HCT116 (cell line): ENCODE measurements at regions not wholly inside any gene's neighbourhood (a gene's known extent, or its start where the extent isn't known, plus 50 kb on each side); places are given as distances from the start of the nearest gene placed in this dataset.

ENCODE experiments used
- ATAC-seq: fragments of 200-7000 bp; cut with Tn5 transposase; 2 replicates; pipeline ENCODE4 v1.9.1; 2020; ENCODE audit warnings: mild to moderate bottlenecking, moderate library complexity
- BruUV-seq: library from RNA; stranded (reverse); fragments of 400-500 nt; replicated peaks from 2 replicates; lab custom pipeline; 2021; lab: Mats Ljungman, UMichigan
- CTCF ChIA-PET: fragments of 300-600 bp; sonication (Branson Sonifier 250); formaldehyde crosslinking; loops from one replicate; lab custom pipeline; 2021; ENCODE audit warnings: antibody characterized with exemption; lab: Charles Lee
- POLR2A ChIA-PET: fragments of 300-600, 350-600 bp; sonication (Branson Sonifier 250); formaldehyde crosslinking; loops from one replicate; lab custom pipeline; 2021; ENCODE audit warnings: antibody characterized with exemption; lab: Charles Lee
- RAD21 ChIA-PET, 2 experiments: fragments of 300-600 bp; sonication (Branson Sonifier 250); formaldehyde crosslinking; loops; one replicate each; lab custom pipeline; 2023; ENCODE audit warnings: low total read pairs in 2 of 2; ENCODE audit not compliant: uncharacterized antibody in 2 of 2, unreplicated experiment in 2 of 2, low non-redundant PET in 1 of 2; lab: Charles Lee
- DNase-seq: peaks from one replicate; pipeline ENCODE4 v3.0.0-alpha.2; 2010; ENCODE audit warnings: low read depth, low spot score
- H2AFZ ChIP-seq: fragments of 200-600 bp; shearing (Covaris generic), sonication (generic); 2 replicates; pipeline ENCODE4 v1.6.1; 2017; ENCODE audit warnings: low read depth, mixed run types, mixed read lengths, antibody characterized with exemption, low read length; ENCODE audit not compliant: poor library complexity, severe bottlenecking
- H3K27ac ChIP-seq: 2 replicates; pipeline ENCODE4 v1.5.1; 2012; ENCODE audit warnings: low read depth, low read length
- H3K27me3 ChIP-seq: fragments of 200-600 bp; sonication (generic); 2 replicates; pipeline ENCODE4 v1.6.1; 2016; ENCODE audit warnings: mixed run types, low read length, mixed read lengths; ENCODE audit not compliant: insufficient read depth
- H3K36me3 ChIP-seq, 2 experiments: fragments of 200-500 bp in 1 of 2; fragments of 200-600 bp in 1 of 2; sonication (Bioruptor generic) in 1 of 2; sonication (generic) in 1 of 2; 2 replicates each; pipeline versions ENCODE4 v1.5.1 to v1.6.1; 2014 to 2016; ENCODE audit warnings: low read length in 2 of 2, inconsistent platforms in 1 of 2, mixed read lengths in 1 of 2, mixed run types in 1 of 2; ENCODE audit not compliant: insufficient read depth in 2 of 2, control insufficient read depth in 1 of 2
- H3K4me1 ChIP-seq, 2 experiments: fragments of 200-600 bp in 1 of 2; sonication (generic) in 1 of 2; 2 replicates each; pipeline versions ENCODE4 v1.5.1 to v1.6.1; 2012 to 2017; ENCODE audit warnings: low read length in 2 of 2, inconsistent platforms in 1 of 2, mild to moderate bottlenecking in 1 of 2, mixed read lengths in 1 of 2, mixed run types in 1 of 2, moderate library complexity in 1 of 2; ENCODE audit not compliant: insufficient read depth in 2 of 2, control insufficient read depth in 1 of 2
- H3K4me2 ChIP-seq: fragments of 200-600 bp; sonication (generic); 2 replicates; pipeline ENCODE4 v1.6.1; 2017; ENCODE audit warnings: mixed run types, low read length, mixed read lengths
- H3K4me3 ChIP-seq, 2 experiments: fragments of 200-600 bp in 1 of 2; sonication (generic) in 1 of 2; replicated peaks in 1 of 2; 2 replicates each; pipeline ENCODE4 v1.5.1; 2011 to 2016; ENCODE audit warnings: low read length in 2 of 2, control low read depth in 1 of 2, low read depth in 1 of 2, mild to moderate bottlenecking in 1 of 2, mixed read lengths in 1 of 2, mixed run types in 1 of 2
- H3K79me2 ChIP-seq: fragments of 200-600 bp; sonication (generic); 2 replicates; pipeline ENCODE4 v1.6.1; 2017; ENCODE audit warnings: mild to moderate bottlenecking, mixed run types, low read length, moderate library complexity, mixed read lengths; ENCODE audit not compliant: insufficient read depth
- H3K9ac ChIP-seq: fragments of 200-600 bp; sonication (generic); 2 replicates; pipeline ENCODE4 v1.6.1; 2016; ENCODE audit warnings: low read length, mixed read lengths
- H3K9me2 ChIP-seq: fragments of 200-600 bp; sonication (generic), shearing (Covaris generic); 2 replicates; pipeline ENCODE4 v1.6.1; 2017; ENCODE audit warnings: mixed run types, mild to moderate bottlenecking, moderate library complexity; ENCODE audit not compliant: insufficient read depth
- H3K9me3 ChIP-seq, 2 experiments: fragments of 200-500 bp in 1 of 2; fragments of 200-600 bp in 1 of 2; sonication (Bioruptor generic) in 1 of 2; sonication (generic) in 1 of 2; 2 replicates each; pipeline ENCODE4 v1.6.1; 2014 to 2017; ENCODE audit warnings: low read length in 2 of 2, mixed read lengths in 2 of 2, inconsistent platforms in 1 of 2, low read depth in 1 of 2, mild to moderate bottlenecking in 1 of 2, mixed run types in 1 of 2, moderate library complexity in 1 of 2; ENCODE audit not compliant: control insufficient read depth in 1 of 2, insufficient read depth in 1 of 2
- H4K20me1 ChIP-seq: fragments of 200-600 bp; sonication (generic), shearing (Covaris generic); 2 replicates; pipeline ENCODE4 v1.6.1; 2017; ENCODE audit warnings: mixed run types, mild to moderate bottlenecking, moderate library complexity; ENCODE audit not compliant: insufficient read depth
- EGR1 ChIP-seq: IDR thresholded peaks from 2 replicates; pipeline ENCODE4 v1.6.1; 2012; ENCODE audit warnings: low read depth
- EZH2 ChIP-seq: fragments of 200-600 bp; sonication (generic); IDR thresholded peaks from 2 replicates; pipeline ENCODE4 v1.6.1; 2017; ENCODE audit warnings: antibody characterized with exemption, mixed run types
- EZH2phosphoT487 ChIP-seq: fragments of 200-600 bp; IDR thresholded peaks from 2 replicates; pipeline ENCODE4 v1.6.1; 2018; ENCODE audit warnings: antibody characterized with exemption, borderline replicate concordance
- FOSL1 ChIP-seq: IDR thresholded peaks from 2 replicates; pipeline ENCODE4 v1.6.1; 2012; ENCODE audit warnings: low read depth
- JUND ChIP-seq: IDR thresholded peaks from 2 replicates; pipeline ENCODE4 v1.6.1; 2012
- MAX ChIP-seq: IDR thresholded peaks from 2 replicates; pipeline ENCODE4 v1.6.1; 2012
- POLR2AphosphoS5 ChIP-seq: IDR thresholded peaks from 2 replicates; pipeline ENCODE4 v1.6.1; 2011; ENCODE audit warnings: mild to moderate bottlenecking, low read depth, low read length, moderate library complexity
- RAD21 ChIP-seq: IDR thresholded peaks from 2 replicates; pipeline ENCODE4 v1.6.1; 2012; ENCODE audit warnings: low read depth, mild to moderate bottlenecking
- REST ChIP-seq: IDR thresholded peaks from 2 replicates; pipeline ENCODE4 v1.6.1; 2012; ENCODE audit warnings: low read depth
- SIN3A ChIP-seq: IDR thresholded peaks from 2 replicates; pipeline ENCODE4 v1.6.1; 2012; ENCODE audit warnings: low read depth
- SP1 ChIP-seq: IDR thresholded peaks from 2 replicates; pipeline ENCODE4 v1.6.1; 2012; ENCODE audit warnings: low read depth
- TCF7L2 ChIP-seq: IDR thresholded peaks from 2 replicates; pipeline ENCODE4 v1.7.0; 2011; ENCODE audit warnings: borderline replicate concordance, inconsistent platforms; ENCODE audit not compliant: insufficient read depth, insufficient read length; ENCODE audit errors: extremely low read depth
- ZBTB33 ChIP-seq: IDR thresholded peaks from 2 replicates; pipeline ENCODE4 v1.6.1; 2011; ENCODE audit warnings: mild to moderate bottlenecking, low read length, moderate library complexity; ENCODE audit not compliant: insufficient replicate concordance; ENCODE audit errors: extremely low read depth
- ZFX ChIP-seq: fragments of 450-650 bp; IDR thresholded peaks from 2 replicates; pipeline ENCODE4 v1.6.1; 2017
- ZNF274 ChIP-seq: fragments of 200-500 bp; sonication (Bioruptor generic); IDR thresholded peaks from 2 replicates; pipeline ENCODE4 v1.6.1; 2014; ENCODE audit warnings: mild to moderate bottlenecking, low read depth, low read length, inconsistent platforms
- intact Hi-C: fragments of 100-400 bp; cut with micrococcal nuclease; formaldehyde crosslinking; loops from 2 replicates; pipeline ENCODE4 v1.10.0; 2022

GRCh38 chr4:153074486-153074885 lies 129.8 kb upstream of the TRIM2 start:
- no peak overlapping the region for H3K4me3 ChIP-seq
- POLR2A ChIA-PET, result no interaction called here
- CTCF ChIA-PET, result interaction anchor here (1.3 to 1.6 kb wide), 2 partner anchors 9 to 11 kb away, joined by 4 read pairs; no protein-coding TSS in a partner anchor
- TF ChIP-seq SP1 (no peak), ZFX (no peak), POLR2AphosphoS5 (no peak)
- RAD21 ChIA-PET, result no interaction called here
- no peak overlapping the region for H3K4me2 ChIP-seq
- H3K79me2 ChIP-seq, result no peaks in the 10 kb centered on the region
- H2AFZ ChIP-seq, result no peak overlapping the region
- no peak overlapping the region for H3K9ac ChIP-seq
- H3K27me3 ChIP-seq, result no peaks in the 10 kb centered on the region
- no peaks in the 10 kb centered on the region for H3K9me2 ChIP-seq
- no peaks in the 10 kb centered on the region for H3K9me3 ChIP-seq
- no peaks in the 10 kb centered on the region for H3K36me3 ChIP-seq
- H4K20me1 ChIP-seq, result no peaks in the 10 kb centered on the region
- H3K27ac ChIP-seq, result no peak overlapping the region
- no TSS peak for BruUV-seq
- H3K4me1 ChIP-seq, result no peaks in the 10 kb centered on the region
- ATAC-seq (no peak), DNase-seq (no peak)
- intact Hi-C loops, result no loop called here

GRCh38 chr4:153074936-153075630 lies 129.2 kb upstream of the TRIM2 start:
- no peaks in the 10 kb centered on the region for H3K79me2 ChIP-seq
- ChIA-PET POLR2A (no interaction called here), RAD21 (no interaction called here), CTCF (interaction anchor here (1.3 to 1.6 kb wide), 2 partner anchors 8 to 10 kb away, joined by 4 read pairs; no protein-coding TSS in a partner anchor)
- no peaks in the 10 kb centered on the region for H3K9me2 ChIP-seq
- intact Hi-C loops, result no loop called here
- H3K27ac ChIP-seq, result no peak overlapping the region
- H3K4me1 ChIP-seq, result no peaks in the 10 kb centered on the region
- ATAC-seq (no peak), DNase-seq (no peak)
- no peak overlapping the region for H3K4me2 ChIP-seq
- no peak overlapping the region for H3K4me3 ChIP-seq
- H3K9me3 ChIP-seq, result no peaks in the 10 kb centered on the region
- no peaks in the 10 kb centered on the region for H3K36me3 ChIP-seq
- H3K27me3 ChIP-seq, result no peaks in the 10 kb centered on the region
- no TSS peak for BruUV-seq
- no peaks in the 10 kb centered on the region for H4K20me1 ChIP-seq
- H3K9ac ChIP-seq, result no peak overlapping the region
- no peak overlapping the region for H2AFZ ChIP-seq
- TF ChIP-seq TCF7L2 (no peak), ZBTB33 (no peak), SIN3A (no peak), REST (no peak), FOSL1 (no peak), RAD21 (no peak), EZH2phosphoT487 (no peak), SP1 (no peak), EGR1 (no peak), ZFX (no peak), JUND (no peak), EZH2 (no peak), ZNF274 (no peak), POLR2AphosphoS5 (no peak), MAX (no peak)
